GM21390 (cell line): ENCODE measurements at regions not wholly inside any gene's neighbourhood (a gene's known extent, or its start where the extent isn't known, plus 50 kb on each side); places are given as distances from the start of the nearest gene placed in this dataset.

Experiments used
- ATAC-seq: cut with Tn5 transposase; IDR thresholded peaks from one replicate; pipeline ENCODE4 v1.9.1; 2021; ENCODE audit not compliant: unreplicated experiment

DNA sequence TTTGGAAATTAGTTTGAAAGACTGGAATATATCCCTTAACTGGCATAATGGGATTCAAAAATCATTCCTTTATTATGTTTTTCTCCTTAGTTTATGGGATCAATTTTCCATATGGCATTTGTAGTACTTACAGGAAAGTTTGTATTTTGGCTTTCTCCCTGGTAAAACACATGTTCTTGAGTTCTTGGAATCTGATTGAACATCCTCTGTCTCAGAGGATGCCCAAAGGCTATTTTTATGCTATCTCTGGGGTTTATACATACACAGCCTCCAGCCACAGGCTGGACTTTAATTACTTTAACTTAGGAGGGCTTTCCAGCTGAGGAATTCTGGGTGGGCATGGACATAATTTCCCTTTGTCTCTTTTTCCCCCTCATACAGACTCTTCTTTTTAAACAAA, 236.4 kb downstream of the HGF start:
- no peak for ATAC-seq

DNA sequence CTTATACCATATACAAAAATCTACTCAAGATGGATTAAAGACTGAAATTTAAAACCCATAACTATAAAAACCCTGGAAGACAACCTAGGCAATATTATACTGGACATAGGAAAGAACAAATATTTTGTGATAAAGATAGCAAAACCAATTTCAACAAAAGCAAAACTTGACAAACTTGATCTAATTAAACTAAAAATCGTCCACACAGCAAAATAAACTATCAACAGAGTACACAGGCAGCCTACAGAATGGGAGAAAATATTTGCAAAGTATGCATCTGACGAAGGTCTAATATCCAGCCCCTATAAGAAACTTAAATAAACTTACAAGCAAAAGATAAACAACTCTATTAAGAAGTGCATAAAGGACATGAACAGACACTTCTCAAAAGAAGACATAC, 240.1 kb downstream of the HGF start:
- no peak for ATAC-seq

DNA sequence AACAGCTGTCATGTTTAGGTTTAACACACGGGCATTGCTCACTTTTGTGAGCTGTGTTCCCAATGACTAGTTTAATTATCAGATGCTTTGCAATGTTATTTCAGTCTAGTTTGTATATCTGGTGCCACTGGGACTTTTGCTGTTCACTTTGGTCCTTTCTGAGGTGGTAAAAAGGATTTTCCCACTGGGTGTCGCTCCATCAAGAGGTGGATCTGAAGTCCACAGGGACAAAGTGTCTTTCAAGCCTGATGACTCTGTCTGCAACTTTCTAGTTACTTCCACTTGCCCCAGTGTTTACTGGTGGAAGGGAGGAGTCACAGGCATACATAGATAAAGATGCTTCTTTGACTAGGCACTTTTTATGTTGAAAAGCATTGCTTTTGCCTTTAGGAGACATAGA, 242.2 kb downstream of the HGF start:
- no peak for ATAC-seq

DNA sequence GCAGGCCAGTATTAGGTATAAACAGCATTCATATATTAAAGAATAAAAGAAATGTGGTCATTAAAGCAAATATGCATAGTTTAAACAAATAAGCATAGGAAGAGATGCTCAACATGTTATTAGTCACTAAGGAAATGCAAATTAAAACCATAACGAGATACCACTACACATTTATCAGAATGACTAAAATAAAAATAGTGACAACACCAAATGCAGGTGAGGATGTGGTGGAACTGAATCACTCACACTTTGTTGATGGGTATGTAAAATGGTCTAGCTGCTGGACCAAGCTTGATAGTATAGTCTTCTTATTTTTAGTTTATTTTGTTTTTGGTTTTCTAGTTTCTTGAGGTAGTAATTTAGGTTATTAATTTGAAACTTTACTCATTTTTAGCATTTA, 242.9 kb downstream of the HGF start:
- no peak for ATAC-seq

DNA sequence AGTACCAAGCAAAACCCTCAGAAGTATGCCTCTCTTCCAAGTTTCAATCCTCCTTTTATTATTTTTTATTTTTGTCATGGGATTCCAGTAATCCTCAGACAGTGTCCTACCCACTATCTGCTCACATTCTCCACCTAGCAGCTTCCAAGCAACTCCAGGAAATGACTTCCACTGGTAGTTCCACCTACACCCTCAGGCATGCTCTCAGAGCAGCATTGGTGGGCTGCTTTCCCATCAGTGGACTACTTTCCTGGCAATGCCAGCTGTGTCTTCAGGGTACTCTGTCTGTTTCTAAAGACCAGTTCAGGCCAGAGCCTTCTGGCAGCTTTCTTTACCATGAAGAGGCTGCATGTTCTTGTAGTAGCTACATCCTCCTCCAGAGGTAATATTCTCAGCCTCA, 244.0 kb downstream of the HGF start:
- ATAC-seq: no peak

DNA sequence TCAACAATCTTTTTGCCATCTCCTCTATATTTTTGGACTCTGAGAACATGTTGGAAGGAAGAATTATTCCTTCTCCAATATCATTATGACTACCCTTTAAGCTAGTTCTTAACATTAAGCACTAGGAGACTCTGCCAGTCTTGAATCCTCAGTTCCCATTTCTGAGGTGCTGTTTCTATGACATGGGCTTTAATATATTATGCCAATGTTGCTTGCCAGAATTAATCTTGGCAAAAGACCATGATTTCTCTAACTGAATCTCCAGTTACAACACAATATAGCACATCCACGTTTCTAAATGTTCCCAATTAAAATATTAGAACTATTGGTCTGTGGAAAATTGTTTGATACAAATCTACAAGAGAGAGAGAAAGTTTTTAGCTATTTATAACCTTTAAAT, 250.0 kb downstream of the HGF start:
- no peak for ATAC-seq

DNA sequence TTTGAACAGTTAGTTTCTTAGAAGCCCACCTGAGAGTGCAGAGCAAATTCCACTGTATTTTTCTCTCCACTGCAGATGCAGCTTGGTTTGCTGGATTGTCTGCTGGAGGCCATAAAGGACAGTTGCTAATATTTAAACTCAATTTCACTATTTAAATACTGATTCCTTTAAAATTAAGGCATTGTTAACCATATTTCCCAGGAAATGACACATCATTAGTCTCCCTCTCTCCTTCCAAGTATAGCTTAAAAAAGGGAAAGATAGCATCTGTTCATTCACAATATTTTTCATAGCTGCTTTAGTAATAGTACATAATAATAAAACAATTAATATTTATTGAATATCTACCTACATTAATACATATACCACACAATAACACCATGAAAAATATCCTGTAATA, 252.9 kb downstream of the HGF start:
- no peak for ATAC-seq

DNA sequence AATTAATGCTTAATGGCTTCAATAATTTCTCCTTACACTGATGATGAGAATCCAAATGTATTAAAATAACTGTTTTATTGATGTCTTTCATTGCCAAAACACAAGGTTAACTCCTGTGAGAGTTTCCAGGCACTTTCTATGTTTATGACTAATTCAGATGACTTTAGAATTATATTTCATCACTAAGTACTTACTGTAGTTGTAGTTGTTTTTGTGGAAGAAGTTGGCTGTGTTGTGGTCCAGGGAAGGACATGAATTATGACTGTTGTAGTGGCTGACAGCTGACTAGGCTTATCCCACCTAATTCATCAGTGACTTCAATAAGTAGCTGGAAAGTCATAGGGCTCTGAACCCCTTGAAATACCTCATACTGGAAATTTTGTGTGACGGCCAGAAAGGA, 254.8 kb downstream of the HGF start:
- no peak for ATAC-seq

DNA sequence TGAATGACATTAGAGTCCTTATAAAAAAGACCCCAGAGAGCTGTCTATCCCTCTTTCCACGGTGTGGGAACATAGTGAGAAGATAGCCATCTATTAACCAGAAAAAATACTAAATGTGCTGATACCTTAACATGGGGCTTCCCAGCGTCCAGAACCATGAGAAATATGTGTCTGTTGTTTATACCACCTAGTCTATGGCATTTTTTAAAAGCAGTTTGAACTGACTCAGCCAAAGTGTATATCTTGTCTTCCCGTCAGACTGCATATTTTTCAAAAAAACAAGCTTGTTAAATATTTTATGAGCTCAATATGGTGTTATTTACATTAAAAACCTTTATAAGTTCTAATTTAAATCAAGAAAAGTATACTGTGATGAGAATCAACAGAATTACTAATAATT, 255.3 kb downstream of the HGF start:
- no peak for ATAC-seq

DNA sequence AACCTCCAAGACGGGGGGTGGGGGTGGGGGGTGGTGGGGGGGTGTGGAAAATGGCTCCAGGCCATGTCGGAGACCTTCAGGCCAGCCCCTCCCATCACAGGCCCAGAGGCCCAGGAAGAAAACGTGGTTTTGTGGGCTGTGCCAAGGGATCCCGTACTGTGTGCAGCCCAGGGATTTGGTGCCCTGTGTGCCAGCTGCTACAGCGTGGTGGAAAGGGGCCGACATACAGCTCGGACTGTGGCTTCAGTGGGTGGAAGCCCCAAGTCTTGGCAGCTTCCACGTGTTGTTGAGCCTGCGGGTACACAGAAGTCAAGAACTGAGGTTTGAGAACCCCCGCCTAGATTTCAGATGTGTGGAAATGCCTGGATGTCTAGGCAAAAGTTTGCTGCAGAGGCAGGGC, 259.7 kb downstream of the HGF start:
- ATAC-seq: no peak

DNA sequence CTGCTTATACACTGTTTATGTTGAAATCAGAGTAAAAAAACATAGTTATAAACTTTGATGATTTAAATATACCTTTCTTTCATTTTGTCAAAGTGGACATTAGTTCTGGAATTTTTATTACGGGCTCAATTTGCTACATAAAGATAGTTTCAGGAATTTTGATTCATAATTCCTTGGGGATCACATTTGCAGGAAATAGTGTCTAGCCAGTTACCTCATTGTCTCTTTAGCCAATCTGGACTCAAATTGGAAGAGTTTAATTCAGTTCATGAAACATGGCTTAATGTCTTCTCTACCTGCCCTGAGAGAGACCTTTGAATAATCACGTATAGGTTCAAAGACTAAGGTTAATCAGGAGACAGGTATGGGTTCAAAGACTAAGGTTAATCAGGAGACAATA, 262.6 kb downstream of the HGF start:
- no peak for ATAC-seq

DNA sequence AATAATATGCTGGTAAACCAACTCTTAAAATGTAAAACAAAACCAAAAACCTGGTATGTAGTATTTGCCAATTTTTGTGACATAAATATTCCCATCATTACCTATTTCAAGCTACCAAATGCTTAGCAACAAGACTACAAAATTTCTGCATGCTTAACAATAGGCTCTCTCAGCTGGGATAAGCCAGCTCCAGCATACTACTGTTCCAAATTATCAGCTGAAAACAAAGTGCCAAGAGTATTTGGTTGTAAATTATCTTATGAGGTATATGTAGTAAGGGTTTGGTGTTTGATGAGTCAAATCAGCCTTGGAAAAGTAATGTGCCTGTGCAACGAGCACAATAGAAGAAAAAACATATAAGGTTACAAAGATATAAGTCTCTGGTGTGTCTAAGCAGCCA, 263.2 kb downstream of the HGF start:
- no peak for ATAC-seq

DNA sequence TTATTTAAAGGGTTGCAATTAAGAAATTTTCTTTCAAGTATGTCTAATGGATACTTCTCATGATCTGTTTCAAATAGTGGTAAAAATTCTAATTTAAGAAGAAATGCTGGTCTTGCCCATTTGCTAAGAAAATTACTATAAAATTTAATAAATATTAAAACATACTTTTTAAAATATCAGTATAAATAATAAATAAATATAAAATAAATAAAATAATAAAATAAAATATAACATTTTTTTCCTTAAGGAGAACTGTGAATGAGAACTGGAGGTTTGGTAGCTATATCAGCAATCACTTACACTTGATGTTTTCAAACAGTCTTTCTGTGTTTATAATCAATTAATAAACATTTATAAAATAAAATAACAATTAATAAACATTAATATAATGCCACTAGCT, 266.1 kb downstream of the HGF start:
- ATAC-seq: no peak

DNA sequence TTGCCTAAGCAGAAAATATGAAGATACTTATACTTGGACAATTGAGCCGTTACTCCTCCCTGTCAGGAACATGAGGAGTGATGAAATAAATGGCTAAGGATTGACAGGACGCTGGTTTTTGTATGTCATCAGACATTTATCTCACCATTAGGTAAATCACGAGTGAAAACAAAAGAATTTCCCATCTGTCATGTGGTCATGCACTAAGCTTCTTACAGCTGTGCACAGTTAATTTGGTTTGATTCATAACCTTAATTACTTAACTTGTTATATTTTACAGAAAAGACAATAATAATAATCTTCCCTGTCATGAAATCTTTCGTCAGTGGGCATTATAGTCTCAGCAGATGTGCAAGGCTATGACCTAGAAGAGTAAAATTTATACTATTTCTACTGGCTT, 266.5 kb downstream of the HGF start:
- no peak for ATAC-seq

DNA sequence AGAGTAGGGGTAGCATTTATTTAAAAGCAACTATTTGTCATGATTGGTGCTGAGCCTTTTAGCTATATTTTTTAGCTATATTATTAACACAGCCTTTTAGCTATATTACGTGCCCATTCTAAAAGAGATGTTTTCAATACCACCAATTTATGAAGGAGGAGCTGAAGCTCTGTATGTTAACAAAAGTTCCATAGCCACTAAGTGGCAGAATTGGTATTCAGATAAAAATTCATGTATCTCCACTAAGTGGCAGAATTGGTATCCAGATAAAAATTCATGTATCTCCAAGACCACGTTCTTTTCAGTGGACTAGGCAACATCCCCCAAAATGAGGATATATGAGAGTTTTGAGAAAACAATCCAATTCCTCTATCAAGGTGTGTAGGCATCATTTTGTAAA, 268.6 kb downstream of the HGF start:
- ATAC-seq: no peak

DNA sequence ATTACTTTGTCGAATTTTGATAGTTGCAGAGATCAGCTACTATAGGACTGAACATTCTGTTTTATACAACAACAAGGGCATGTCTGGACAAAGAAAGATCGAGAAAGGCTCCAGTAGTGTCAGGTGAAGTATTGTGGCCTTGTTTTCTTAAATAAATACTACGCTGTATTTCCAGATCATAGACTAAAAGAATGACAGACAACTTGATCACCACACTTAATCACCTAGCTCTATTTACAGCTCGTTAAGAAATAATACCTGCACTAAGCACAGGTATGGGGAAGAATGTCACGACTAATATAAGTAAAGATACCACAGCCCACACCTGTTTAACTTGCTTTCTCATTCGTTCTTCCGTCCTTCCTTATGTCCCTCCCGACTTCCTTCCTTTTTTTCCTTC, 269.2 kb downstream of the HGF start:
- no peak for ATAC-seq

DNA sequence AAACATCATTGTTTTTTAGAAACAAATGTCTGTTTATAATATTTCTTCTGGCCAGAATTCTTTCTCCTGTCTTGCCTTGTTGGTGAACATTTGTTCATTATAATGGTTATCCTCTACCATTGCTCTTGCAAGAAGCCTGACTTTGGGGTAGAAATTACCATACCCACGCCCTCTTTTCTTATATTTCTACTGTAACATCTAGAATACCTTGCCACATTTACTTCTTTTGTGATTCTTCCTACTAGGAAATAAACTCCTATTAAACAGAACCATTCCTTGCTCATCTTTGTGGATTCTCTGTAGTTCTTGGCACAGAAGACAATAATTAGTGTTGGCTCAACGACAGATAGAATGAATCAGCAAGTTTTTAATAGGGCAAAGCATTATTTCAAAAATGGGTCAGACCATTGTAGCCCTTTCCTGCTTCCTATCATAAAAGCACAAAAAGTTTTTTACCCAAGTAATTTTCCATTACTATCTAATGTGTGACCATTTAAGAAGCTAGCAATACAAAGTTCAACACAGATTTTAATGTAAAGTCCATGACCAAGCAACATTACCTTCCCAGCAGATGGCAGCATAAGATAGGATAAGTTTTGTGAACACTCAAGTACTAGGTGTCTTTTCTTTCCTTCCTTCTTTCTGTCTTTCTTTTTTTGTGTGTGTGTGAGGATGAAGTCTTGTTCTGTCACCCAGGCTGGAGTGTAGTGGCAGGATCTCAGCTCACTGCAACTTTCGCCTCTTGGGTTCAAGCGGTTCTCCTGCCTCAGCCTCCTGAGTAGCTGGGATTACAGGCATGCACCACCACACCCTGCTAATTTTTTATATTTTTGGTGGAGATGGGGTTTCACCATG, 270.4 kb downstream of the HGF start:
- ATAC-seq: peak; percentile 87

DNA sequence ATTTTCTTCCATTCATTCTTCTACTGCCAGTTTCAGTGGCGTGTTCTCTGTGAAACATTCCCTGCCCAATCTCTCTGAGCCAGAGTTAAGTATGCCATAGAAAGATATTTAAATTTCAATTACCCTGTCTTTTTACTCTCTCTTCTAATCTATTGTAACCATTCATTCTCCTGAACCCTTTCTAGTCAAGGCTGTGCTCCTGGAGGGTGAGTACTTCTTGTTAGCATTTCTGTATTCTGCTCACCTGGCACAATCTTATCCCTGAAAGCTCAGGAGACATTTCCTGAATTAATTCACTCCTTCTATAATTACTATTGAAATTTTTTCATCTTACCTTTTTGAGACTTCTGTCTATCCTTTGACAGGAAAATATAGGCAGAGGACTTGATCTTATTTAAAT, 271.7 kb downstream of the HGF start:
- ATAC-seq: no peak

DNA sequence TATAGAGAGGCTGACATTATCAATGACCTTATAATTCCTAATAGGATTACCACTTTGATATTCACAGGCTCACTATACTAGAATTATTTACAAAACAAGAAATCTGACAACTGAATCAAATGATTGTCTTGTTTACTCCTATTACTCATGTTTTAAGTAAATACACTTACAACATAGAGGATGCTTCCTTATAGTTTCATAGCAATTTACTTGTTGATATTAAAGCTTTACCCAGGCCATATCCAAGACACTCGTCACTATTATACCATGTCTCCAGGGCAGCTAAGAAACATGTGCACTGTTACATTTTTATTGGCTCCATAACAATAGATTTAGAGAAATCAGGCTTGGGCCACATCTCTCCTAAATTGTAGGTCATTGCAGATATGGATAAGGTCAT, 276.9 kb downstream of the HGF start:
- no peak for ATAC-seq

DNA sequence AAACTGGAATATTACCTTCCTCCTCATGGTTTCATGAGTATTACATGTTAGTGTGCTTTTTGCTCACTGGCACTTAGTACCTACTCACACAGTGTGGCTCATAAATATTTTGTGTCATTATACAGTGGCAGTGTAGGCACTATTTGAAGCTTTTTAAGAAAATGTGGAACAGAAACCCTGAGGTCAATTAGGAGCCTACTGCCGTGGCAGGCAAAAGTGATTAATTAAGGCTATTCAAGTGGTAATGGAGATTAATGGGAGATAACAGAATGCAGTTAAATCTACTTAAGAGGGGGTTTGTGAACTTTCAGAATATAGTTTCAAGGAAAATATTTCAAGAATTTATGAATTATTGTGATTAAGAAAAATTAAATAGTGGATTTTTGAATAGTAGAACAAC, 277.6 kb downstream of the HGF start:
- no peak for ATAC-seq

DNA sequence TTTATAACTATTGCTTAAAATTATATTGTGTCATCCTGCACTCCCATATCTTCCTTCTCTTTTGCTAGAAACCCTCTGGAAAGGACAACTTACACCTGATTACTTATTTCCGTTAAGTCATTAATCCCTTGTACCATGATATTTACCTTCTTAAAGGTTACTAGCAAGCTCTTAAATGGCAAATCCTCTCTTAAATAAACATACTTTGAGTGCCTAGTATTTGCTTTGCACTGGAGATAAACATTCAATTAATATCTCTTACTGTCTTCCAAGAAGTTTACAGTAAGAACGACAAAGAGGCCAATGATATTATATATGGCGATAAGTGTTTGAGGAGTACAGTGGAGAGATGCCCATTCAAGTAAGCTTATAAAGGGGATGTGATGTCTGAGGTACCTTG, 278.3 kb downstream of the HGF start:
- no peak for ATAC-seq

DNA sequence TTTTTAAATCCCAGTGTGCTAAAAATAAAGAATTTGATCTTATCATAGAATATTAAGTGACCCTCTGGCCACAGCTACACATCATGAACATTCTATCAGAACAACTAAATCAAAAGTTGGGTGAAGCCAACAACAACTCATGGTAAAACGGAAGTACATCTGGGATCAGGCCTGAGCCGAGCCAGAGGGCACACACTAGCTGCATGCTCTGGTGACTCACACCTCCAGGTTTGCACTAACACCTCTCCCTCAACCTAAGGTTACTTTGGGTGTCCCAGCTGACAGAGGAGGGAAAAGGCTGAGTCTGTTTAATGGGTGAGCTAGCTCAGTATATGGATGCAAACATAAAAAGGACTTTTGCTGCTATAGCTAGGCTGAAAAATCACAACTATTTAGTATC, 281.6 kb downstream of the HGF start:
- ATAC-seq: no peak

DNA sequence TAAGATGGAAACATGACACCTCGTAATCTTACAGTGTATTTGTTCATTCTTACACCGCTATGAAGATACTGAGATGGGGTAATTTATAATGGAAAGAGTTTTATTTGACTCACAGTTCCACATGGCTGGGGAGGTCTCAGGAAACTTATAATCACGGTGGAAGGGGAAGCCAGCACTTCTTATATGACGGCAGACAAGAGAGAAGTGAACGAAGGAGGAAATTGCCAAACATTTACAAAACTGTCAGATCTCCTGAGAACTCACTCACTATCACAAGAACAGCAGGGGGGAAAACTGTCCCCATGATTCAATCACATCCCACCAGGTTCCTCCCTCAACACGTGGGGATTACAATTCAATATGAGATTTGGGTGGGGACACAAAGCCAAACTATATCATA, 282.3 kb downstream of the HGF start:
- no peak for ATAC-seq
